ENCODE measurements at regions not wholly inside any gene's neighbourhood (a gene's known extent, or its start where the extent isn't known, plus 50 kb on each side); places are given as distances from the start of the nearest gene placed in this dataset.
"Not testable (repeated sequence)": the region's sequence is repeated elsewhere in the genome, so short reads cannot be mapped to it uniquely, and the experiment has no call there.

DNA sequence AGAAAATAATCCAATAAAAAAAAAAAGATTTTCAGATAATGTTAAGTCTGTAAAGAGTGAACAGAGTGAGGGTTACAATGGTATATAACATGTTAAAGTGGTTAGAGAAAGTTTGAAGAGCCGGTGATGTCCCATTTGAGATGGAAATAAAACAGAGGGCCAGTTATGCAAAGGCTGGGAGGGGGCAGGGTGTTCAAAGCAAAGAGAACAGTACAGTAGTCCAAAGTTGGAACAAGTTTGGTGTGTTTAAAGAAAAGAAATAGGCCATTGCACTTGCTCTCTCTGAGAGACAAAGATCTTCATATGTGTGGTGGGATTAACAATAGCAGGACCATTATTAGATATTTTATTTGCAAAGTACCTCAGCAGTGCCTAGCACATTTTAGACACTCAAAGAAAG lies 179.5 kb upstream of the PKN2 start:
- DNase-seq (ENCODE audit: low read depth) = no peak
- TF ChIP-seq, protein P1, sequence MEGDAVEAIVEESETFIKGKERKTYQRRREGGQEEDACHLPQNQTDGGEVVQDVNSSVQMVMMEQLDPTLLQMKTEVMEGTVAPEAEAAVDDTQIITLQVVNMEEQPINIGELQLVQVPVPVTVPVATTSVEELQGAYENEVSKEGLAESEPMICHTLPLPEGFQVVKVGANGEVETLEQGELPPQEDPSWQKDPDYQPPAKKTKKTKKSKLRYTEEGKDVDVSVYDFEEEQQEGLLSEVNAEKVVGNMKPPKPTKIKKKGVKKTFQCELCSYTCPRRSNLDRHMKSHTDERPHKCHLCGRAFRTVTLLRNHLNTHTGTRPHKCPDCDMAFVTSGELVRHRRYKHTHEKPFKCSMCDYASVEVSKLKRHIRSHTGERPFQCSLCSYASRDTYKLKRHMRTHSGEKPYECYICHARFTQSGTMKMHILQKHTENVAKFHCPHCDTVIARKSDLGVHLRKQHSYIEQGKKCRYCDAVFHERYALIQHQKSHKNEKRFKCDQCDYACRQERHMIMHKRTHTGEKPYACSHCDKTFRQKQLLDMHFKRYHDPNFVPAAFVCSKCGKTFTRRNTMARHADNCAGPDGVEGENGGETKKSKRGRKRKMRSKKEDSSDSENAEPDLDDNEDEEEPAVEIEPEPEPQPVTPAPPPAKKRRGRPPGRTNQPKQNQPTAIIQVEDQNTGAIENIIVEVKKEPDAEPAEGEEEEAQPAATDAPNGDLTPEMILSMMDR (conservative IDR thresholded peaks at IDR 0.05; ENCODE audit: control insufficient read depth, insufficient read depth, low read depth, low read length) = no peak

DNA sequence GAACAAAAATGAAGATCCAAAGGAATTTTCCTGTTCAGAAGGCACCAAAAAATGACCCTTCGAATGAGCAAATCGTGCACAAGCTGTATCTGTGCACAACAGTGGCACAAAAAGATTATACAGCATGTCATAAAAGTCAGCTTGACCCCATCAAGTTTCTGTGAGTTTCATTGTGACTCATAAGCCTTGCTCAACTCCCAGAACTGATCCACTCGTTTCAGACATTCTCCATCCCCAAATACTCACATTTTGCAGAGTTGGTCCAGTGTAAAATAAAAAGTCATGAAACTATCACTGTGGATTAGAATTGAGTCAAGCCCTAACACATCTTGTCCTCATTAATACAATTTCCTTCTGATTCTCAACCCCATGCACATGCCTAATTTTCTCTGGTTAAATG lies 174.7 kb upstream of the PKN2 start:
- peak; percentile 53 for DNase-seq (ENCODE audit: low read depth)
- TF ChIP-seq, protein P1 (conservative IDR thresholded peaks at IDR 0.05; ENCODE audit: control insufficient read depth, insufficient read depth, low read depth, low read length) = no peak
- H3K4me3 ChIP-seq (ENCODE audit: control insufficient read depth, low read depth, low read length) = no peak overlapping the region

More for the DNA sequence above, 179.5 kb upstream of the PKN2 start:
- no peak overlapping the region for H3K4me3 ChIP-seq (ENCODE audit: control insufficient read depth, low read depth, low read length)

DNA sequence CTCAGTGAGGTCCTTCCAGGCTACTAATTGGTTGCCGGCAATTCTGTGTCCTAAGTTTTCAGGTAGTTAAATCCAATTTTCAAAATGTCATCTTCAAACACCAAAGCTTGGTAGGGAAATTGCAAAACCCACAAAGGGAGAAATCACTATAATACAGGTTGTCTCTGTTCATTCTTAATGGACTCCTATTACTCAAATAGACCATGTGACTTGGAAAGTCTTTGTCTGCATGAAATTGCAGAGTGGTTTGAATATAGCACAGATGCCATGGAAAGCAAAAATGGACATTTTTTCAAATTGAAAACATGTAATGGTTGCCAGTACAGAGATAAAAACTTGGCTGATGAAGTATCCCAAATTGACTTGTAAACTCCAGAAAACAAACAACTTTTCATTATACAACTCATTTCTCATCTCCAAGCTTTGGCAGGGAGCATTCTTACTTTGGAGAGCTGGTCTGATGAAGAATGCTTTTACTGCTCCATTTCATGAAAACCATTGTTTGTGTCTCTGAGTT lies 169.5 kb upstream of the PKN2 start:
- no peak for DNase-seq (ENCODE audit: low read depth)
- H3K4me3 ChIP-seq (ENCODE audit: control insufficient read depth, low read depth, low read length) = no peak overlapping the region
- TF ChIP-seq, protein P1 (conservative IDR thresholded peaks at IDR 0.05; ENCODE audit: control insufficient read depth, insufficient read depth, low read depth, low read length) = no peak

DNA sequence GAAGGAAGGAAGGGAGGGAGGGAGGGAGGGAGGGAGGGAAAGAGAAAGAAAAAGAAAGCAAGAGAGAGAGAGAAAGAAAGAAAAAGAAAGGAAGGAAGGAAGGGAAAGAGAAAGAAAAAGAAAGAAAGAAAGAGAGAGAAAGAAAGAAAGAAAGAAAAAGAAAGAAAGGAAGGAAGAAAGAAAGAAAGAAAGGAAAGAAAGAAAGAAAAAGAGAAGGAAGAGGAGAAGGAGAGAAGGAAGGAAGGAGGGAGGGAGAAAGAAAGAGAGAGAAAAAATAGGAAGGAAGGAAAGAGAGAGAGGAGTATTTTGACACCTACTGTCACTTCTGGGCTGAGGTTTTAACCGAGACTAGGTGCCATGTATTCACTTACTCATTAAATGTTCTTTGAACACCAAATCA lies 166.6 kb upstream of the PKN2 start:
- not testable (repeated sequence) for DNase-seq (ENCODE audit: low read depth)

DNA sequence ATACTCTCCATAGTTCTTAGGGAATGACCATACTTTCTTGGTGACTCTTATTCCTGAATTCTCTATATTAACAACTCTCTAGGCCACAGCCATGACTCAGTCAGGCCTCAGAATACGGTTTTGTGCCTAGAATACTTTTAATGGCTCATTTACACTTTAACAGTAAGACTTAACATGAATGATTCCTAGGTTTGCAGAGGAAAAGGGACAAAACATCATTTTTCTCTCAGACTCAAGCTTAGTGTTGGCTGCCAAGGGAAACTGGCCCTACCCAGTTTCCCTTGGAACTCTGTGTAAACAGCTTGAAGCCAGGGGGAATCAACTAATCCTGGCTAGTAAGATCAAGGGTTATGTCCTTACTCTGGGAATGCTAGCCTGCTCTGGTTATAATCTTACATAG lies 164.9 kb upstream of the PKN2 start:
- no peak overlapping the region for H3K4me3 ChIP-seq (ENCODE audit: control insufficient read depth, low read depth, low read length)
- TF ChIP-seq, protein P1 (conservative IDR thresholded peaks at IDR 0.05; ENCODE audit: control insufficient read depth, insufficient read depth, low read depth, low read length) = no peak
- peak; percentile 2 for DNase-seq (ENCODE audit: low read depth)

More for the DNA sequence above, 166.6 kb upstream of the PKN2 start:
- not testable (repeated sequence) for H3K4me3 ChIP-seq (ENCODE audit: control insufficient read depth, low read depth, low read length)

DNA sequence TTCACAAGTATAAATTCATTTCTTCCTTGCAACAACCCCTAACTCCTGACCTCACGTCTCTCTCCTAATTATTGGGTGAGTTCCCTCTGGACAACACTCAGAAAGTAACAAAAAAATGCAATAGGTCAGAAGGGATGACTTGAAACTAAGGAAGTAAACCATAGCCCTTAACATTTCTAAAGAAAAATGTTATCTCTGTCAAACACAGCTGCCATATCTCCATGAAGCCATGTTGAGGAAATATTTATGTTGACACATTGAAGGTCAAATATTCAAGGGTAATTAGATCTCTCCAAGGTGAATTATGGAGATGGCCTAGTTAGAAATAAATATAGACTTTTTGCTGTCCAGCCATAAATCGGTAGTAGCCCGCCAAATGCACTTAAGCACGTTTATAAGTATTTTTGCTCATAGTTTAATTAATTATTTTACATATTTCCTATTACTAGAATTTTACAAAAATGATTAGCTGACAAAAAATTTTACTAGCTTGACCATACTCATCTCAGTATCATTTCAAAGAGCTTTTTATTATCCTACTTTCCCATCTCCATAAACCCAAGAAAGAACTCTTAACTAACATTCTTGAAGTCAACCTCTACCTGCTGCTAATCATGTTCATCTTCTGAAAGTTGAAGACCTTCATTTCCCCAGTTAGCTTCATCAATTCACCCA lies 160.1 kb upstream of the PKN2 start:
- H3K4me3 ChIP-seq (ENCODE audit: control insufficient read depth, low read depth, low read length) = no peak overlapping the region
- no peak for DNase-seq (ENCODE audit: low read depth)
- TF ChIP-seq, protein P1 (conservative IDR thresholded peaks at IDR 0.05; ENCODE audit: control insufficient read depth, insufficient read depth, low read depth, low read length) = no peak

DNA sequence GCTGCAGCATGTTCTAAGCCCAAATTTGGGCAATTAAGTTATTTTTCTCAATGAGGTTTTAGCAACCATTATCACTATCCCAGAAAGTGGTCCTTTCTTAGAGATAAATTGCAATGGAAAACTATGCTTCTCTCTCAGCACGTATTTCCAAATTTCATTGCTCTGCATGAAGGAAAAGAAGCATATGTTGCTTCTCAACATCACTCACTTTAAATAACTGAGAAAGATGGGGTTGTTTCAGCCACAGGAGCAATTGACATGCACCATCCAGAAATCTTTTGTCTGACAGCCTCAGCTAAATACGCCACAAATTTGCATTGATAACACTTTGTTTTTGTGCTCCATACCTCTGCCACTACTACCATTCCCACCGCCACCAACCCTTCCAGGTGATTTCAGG lies 157.6 kb upstream of the PKN2 start:
- TF ChIP-seq, protein P1 (conservative IDR thresholded peaks at IDR 0.05; ENCODE audit: control insufficient read depth, insufficient read depth, low read depth, low read length) = no peak
- no peak for DNase-seq (ENCODE audit: low read depth)
- H3K4me3 ChIP-seq (ENCODE audit: control insufficient read depth, low read depth, low read length) = no peak overlapping the region

All from fibroblast of mammary gland (primary cell).